HepG2 (cell line): ENCODE measurements at regions not wholly inside any gene's neighbourhood (a gene's known extent, or its start where the extent isn't known, plus 50 kb on each side); places are given as distances from the start of the nearest gene placed in this dataset.

Experiments used
- ATF1 ChIP-seq: IDR thresholded peaks from 2 replicates; pipeline ENCODE4 v1.6.1; 2016; ENCODE audit warnings: mild to moderate bottlenecking, control low read depth
- CHD4 ChIP-seq: fragments of 200-600 bp; sonication (generic); IDR thresholded peaks from 2 replicates; pipeline ENCODE4 v1.7.0; 2017; ENCODE audit warnings: mild to moderate bottlenecking, low read length, borderline replicate concordance
- TF ChIP-seq, protein P1 (sequence below): sonication (generic); formaldehyde crosslinking; IDR thresholded peaks from 2 replicates; pipeline ENCODE4 v1.5.0; 2020; ENCODE audit warnings: mild to moderate bottlenecking, missing genetic modification reagents, moderate library complexity

DNA sequence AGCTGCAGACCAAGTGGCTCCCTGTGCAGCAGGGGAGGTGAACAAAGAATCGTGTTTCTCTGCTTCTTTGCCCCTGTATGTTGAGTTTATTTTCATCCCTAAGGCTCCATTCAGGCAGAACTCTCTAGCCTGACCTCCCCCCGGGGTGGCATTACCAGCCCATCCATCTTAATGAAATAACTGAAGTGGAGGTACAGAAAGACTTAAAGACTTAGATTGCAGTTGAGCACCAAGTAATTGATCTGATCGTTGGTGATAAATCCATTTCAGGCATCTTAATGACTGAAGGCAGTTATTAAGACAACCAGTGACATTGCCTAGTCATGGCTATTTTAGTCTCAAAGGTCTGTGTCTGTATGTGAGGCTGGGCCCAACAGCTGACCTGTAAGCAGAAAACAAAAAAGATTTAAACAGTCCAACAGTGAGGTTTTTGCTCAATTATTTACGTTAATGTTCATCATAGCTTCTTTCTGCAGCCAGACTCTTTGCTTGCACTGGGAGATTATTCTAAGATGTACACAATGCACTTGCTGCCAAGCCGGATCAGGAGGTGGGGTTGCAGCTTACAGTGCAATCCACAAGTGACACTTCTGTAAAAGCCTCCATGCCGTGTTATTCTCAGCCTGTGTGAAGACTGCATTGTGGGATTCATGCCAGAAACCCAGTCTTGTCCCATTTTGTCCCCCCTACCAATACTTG is 363.0 kb upstream of the DUSP10 start:
- TF ChIP-seq, protein P1, sequence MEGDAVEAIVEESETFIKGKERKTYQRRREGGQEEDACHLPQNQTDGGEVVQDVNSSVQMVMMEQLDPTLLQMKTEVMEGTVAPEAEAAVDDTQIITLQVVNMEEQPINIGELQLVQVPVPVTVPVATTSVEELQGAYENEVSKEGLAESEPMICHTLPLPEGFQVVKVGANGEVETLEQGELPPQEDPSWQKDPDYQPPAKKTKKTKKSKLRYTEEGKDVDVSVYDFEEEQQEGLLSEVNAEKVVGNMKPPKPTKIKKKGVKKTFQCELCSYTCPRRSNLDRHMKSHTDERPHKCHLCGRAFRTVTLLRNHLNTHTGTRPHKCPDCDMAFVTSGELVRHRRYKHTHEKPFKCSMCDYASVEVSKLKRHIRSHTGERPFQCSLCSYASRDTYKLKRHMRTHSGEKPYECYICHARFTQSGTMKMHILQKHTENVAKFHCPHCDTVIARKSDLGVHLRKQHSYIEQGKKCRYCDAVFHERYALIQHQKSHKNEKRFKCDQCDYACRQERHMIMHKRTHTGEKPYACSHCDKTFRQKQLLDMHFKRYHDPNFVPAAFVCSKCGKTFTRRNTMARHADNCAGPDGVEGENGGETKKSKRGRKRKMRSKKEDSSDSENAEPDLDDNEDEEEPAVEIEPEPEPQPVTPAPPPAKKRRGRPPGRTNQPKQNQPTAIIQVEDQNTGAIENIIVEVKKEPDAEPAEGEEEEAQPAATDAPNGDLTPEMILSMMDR (CRISPR knock-in tag) = no peak
- no peak for TF ChIP-seq CHD4
- TF ChIP-seq ATF1 = no peak
